ENCODE measurements at regions not wholly inside any gene's neighbourhood (a gene's known extent, or its start where the extent isn't known, plus 50 kb on each side); places are given as distances from the start of the nearest gene placed in this dataset.

GRCh38 chr10:64303566-64303965, 782.4 kb downstream of the REEP3 start:
- TF ChIP-seq CTCF (IDR thresholded peaks at IDR 0.05; ENCODE audit: low read depth, low read length) (no peak), EZH2phosphoT487 (IDR thresholded peaks at IDR 0.05; ENCODE audit: low read depth) (no peak)
